A549 (cell line): ENCODE measurements at regions not wholly inside any gene's neighbourhood (a gene's known extent, or its start where the extent isn't known, plus 50 kb on each side); places are given as distances from the start of the nearest gene placed in this dataset.

Experiments used
- ATAC-seq, 2 experiments: fragments of 200-7000 bp in 1 of 2; fragments of >200 bp in 1 of 2; cut with Nextera tagmentation in 1 of 2; cut with Tn5 transposase in 1 of 2; 3 replicates each; pipeline versions ENCODE4 v1.8.0 to v1.9.1; 2018 to 2020; ENCODE audit warnings: mild to moderate bottlenecking in 1 of 2, moderate library complexity in 1 of 2
- CTCF ChIA-PET: fragments of 300-600 bp; sonication (Branson Sonifier 250); formaldehyde crosslinking; extraction: SDS; loops from one replicate; lab custom pipeline; 2021; ENCODE audit warnings: antibody characterized with exemption, inconsistent platforms; lab: Yijun Ruan, JAX
- POLR2A ChIA-PET: fragments of 350-600 bp; formaldehyde crosslinking; extraction: SDS; loops from one replicate; lab custom pipeline; 2021; ENCODE audit warnings: antibody characterized with exemption, inconsistent platforms; lab: Yijun Ruan, JAX
- DNase-seq, 2 experiments: peaks; one replicate each; pipeline versions ENCODE4 v3.0.0 to v3.0.0-alpha.2; 2011 to 2016; ENCODE audit warnings: low read depth in 1 of 2, low spot score in 1 of 2
- FAIRE-seq: peaks from 2 replicates; lab custom pipeline; 2011; peaks lifted over from hg19 to GRCh38; lab: Jason Lieb, UNC
- H3K27ac ChIP-seq, 2 experiments: fragments of >200 bp; sonication (Bioruptor Twin); formaldehyde crosslinking; 3 replicates each; pipeline ENCODE4 v1.5.1; 2016 to 2017
- H3K4me1 ChIP-seq: fragments of >200 bp; sonication (Bioruptor Twin); formaldehyde crosslinking; 3 replicates; pipeline ENCODE4 v1.6.1; 2016
- H3K4me2 ChIP-seq: fragments of >200 bp; sonication (Bioruptor Twin); formaldehyde crosslinking; 3 replicates; pipeline ENCODE4 v1.6.1; 2016
- H3K4me3 ChIP-seq: fragments of >200 bp; sonication (Bioruptor Twin); formaldehyde crosslinking; 3 replicates; pipeline ENCODE4 v1.5.1; 2016
- H3K9me3 ChIP-seq: fragments of >200 bp; sonication (Bioruptor Twin); formaldehyde crosslinking; 3 replicates; pipeline ENCODE4 v1.6.1; 2016
- ATOH8 ChIP-seq: fragments of 250-450 bp; sonication (Bioruptor Pico); IDR thresholded peaks from 2 replicates; pipeline ENCODE4 v1.5.0; 2020; ENCODE audit warnings: low read depth, mild to moderate bottlenecking, moderate library complexity
- CEBPB ChIP-seq, 2 experiments: fragments of >200 bp in 1 of 2; sonication (Bioruptor Twin) in 1 of 2; formaldehyde crosslinking in 1 of 2; IDR thresholded peaks; 2 replicates each; pipeline ENCODE4 v1.6.1; 2012 to 2016
- CHD4 ChIP-seq: fragments of 200-600 bp; sonication (generic); IDR thresholded peaks from 2 replicates; pipeline ENCODE4 v1.6.1; 2016; ENCODE audit warnings: antibody characterized with exemption, mild to moderate bottlenecking, borderline replicate concordance
- CTCF ChIP-seq: fragments of >200 bp; sonication (Bioruptor Twin); formaldehyde crosslinking; IDR thresholded peaks from 3 replicates; pipeline ENCODE4 v1.5.1; 2016
- EHF ChIP-seq: fragments of 250-450 bp; sonication (Bioruptor Pico); IDR thresholded peaks from 2 replicates; pipeline ENCODE4 v1.5.0; 2020; ENCODE audit warnings: mild to moderate bottlenecking
- ELK1 ChIP-seq: fragments of 150-350 bp; IDR thresholded peaks from 2 replicates; pipeline ENCODE4 v1.6.1; 2014; ENCODE audit warnings: low read depth, mild to moderate bottlenecking, low read length
- HMGXB4 ChIP-seq: fragments of 250-450 bp; sonication (Bioruptor Pico); IDR thresholded peaks from 2 replicates; pipeline ENCODE4 v1.5.0; 2021; ENCODE audit warnings: mild to moderate bottlenecking, moderate library complexity, borderline replicate concordance
- HOXA7 ChIP-seq: fragments of 250-450 bp; sonication (Bioruptor Pico); IDR thresholded peaks from 2 replicates; pipeline ENCODE4 v1.5.0; 2020; ENCODE audit warnings: mild to moderate bottlenecking, moderate library complexity
- HOXB13 ChIP-seq: fragments of 250-450 bp; sonication (Bioruptor Pico); IDR thresholded peaks from 2 replicates; pipeline ENCODE4 v1.5.0; 2020; ENCODE audit warnings: low read depth, mild to moderate bottlenecking, moderate library complexity
- KDM1A ChIP-seq: fragments of 200-600 bp; sonication (generic); IDR thresholded peaks from 2 replicates; pipeline ENCODE4 v1.6.1; 2016; ENCODE audit warnings: low read depth, mild to moderate bottlenecking
- MAFK ChIP-seq: fragments of 450-650 bp; IDR thresholded peaks from 2 replicates; pipeline ENCODE4 v1.6.1; 2014; ENCODE audit not compliant: partially characterized antibody
- MYC ChIP-seq: IDR thresholded peaks from 2 replicates; pipeline ENCODE4 v1.6.1; 2012; ENCODE audit warnings: mild to moderate bottlenecking, inconsistent platforms, low read length, improper control_type of control experiment, borderline replicate concordance
- POLR2AphosphoS2 ChIP-seq: conservative IDR thresholded peaks from 2 replicates; pipeline ENCODE4 v1.6.1; 2012; ENCODE audit warnings: low read length, improper control_type of control experiment, inconsistent platforms
- RAD21 ChIP-seq, 2 experiments: fragments of >200 bp in 1 of 2; sonication (Bioruptor Twin) in 1 of 2; formaldehyde crosslinking in 1 of 2; IDR thresholded peaks in 1 of 2; conservative IDR thresholded peaks in 1 of 2; 2 replicates in 1 of 2; 3 replicates in 1 of 2; pipeline ENCODE4 v1.6.1; 2012 to 2018; ENCODE audit warnings: inconsistent platforms in 1 of 2
- RCOR1 ChIP-seq: fragments of 150-350 bp; IDR thresholded peaks from 2 replicates; pipeline ENCODE4 v1.6.1; 2014; ENCODE audit warnings: antibody characterized with exemption, low read length, low read depth
- SMC3 ChIP-seq: fragments of >200 bp; sonication (Bioruptor Twin); formaldehyde crosslinking; IDR thresholded peaks from 3 replicates; pipeline ENCODE4 v1.6.1; 2018; ENCODE audit warnings: inconsistent platforms
- SREBF2 ChIP-seq: fragments of 450-650 bp; IDR thresholded peaks from 2 replicates; pipeline ENCODE4 v1.6.1; 2014; ENCODE audit warnings: mild to moderate bottlenecking, moderate library complexity
- TFCP2L1 ChIP-seq: fragments of 250-450 bp; sonication (Bioruptor Pico); IDR thresholded peaks from 2 replicates; pipeline ENCODE4 v1.5.0; 2021; ENCODE audit warnings: mild to moderate bottlenecking
- ZNF302 ChIP-seq: fragments of 250-450 bp; sonication (Bioruptor Pico); IDR thresholded peaks from 2 replicates; pipeline ENCODE4 v1.9.0; 2021; ENCODE audit warnings: inconsistent platforms, mild to moderate bottlenecking, moderate library complexity
- ZSCAN20 ChIP-seq: fragments of 250-450 bp; sonication (Bioruptor Pico); IDR thresholded peaks from 2 replicates; pipeline ENCODE4 v1.8.0; 2022; ENCODE audit warnings: mild to moderate bottlenecking, moderate library complexity
- WGBS: methylation state at CpG from one replicate; pipeline ENCODE4 v1.1.6; 2017; ENCODE audit errors: missing lambda C conversion rate; 5-methylcytosine and 5-hydroxymethylcytosine counted together

GRCh38 chr6:120384671-120385070 lies 949.6 kb downstream of the TBC1D32 start:
- ATAC-seq = no peak
- no peaks in the 10 kb centered on the region for H3K9me3 ChIP-seq
- no peak for DNase-seq
- POLR2A ChIA-PET = no interaction called here
- H3K27ac ChIP-seq = no peak overlapping the region
- TF ChIP-seq CTCF (no peak), RCOR1 (no peak), SREBF2 (no peak), CHD4 (no peak), KDM1A (no peak), EHF (CRISPR knock-in tag) (no peak), POLR2AphosphoS2 (no peak), ATOH8 (CRISPR knock-in tag) (no peak), RAD21 (conservative IDR thresholded peaks at IDR 0.05 in 1 of 2, IDR thresholded peaks at IDR 0.05 in 1 of 2) (no peak), ELK1 (no peak), HMGXB4 (CRISPR knock-in tag) (no peak), MYC (no peak)
- H3K4me1 ChIP-seq = no peaks in the 10 kb centered on the region
- CTCF ChIA-PET = no interaction called here
- H3K4me2 ChIP-seq = no peak overlapping the region
- H3K4me3 ChIP-seq = no peak overlapping the region
- FAIRE-seq = no peak

GRCh38 chr6:120383681-120384080 lies 950.6 kb downstream of the TBC1D32 start:
- CTCF ChIA-PET = no interaction called here
- no peak for ATAC-seq
- no peak for TF ChIP-seq ZSCAN20 (CRISPR knock-in tag)
- TF ChIP-seq HOXB13 = no peak
- no peak for TF ChIP-seq ATOH8 (CRISPR knock-in tag)
- TF ChIP-seq SMC3 = no peak
- no peak for TF ChIP-seq CEBPB (IDR thresholded peaks at IDR 0.05)
- TF ChIP-seq ZNF302 (CRISPR knock-in tag) = no peak
- TF ChIP-seq HOXA7 (CRISPR knock-in tag) = no peak
- TF ChIP-seq TFCP2L1 = no peak
- TF ChIP-seq MAFK = no peak
- no peak for FAIRE-seq
- Histone ChIP-seq H3K4me1 (no peaks in the 10 kb centered on the region), H3K9me3 (no peaks in the 10 kb centered on the region), H3K4me2 (no peak overlapping the region), H3K4me3 (no peak overlapping the region), H3K27ac (no peak overlapping the region)
- WGBS = 15% methylated on average over 1 of the region's 1 CpG
- no peak for DNase-seq
- POLR2A ChIA-PET = no interaction called here
